PFSK-1 (cell line): ENCODE measurements at regions not wholly inside any gene's neighbourhood (a gene's known extent, or its start where the extent isn't known, plus 50 kb on each side); places are given as distances from the start of the nearest gene placed in this dataset.

Experiments used
- FOXP2 ChIP-seq: optimal IDR thresholded peaks from 2 replicates; pipeline ENCODE3; 2011; ENCODE audit warnings: borderline replicate concordance, control low read depth, inconsistent platforms; ENCODE audit not compliant: insufficient read depth; ENCODE audit errors: extremely low read length, extremely low read depth
- POLR2AphosphoS5 ChIP-seq: IDR thresholded peaks from 2 replicates; pipeline ENCODE4 v1.6.1; 2012; ENCODE audit warnings: low read depth, mild to moderate bottlenecking, control low read depth, low read length, moderate library complexity
- REST ChIP-seq, 2 experiments: IDR thresholded peaks; 2 replicates each; pipeline versions ENCODE4 v1.6.1 to v1.8.0; 2011 to 2012; ENCODE audit warnings: low read depth in 2 of 2, low read length in 2 of 2, control low read depth in 1 of 2, inconsistent platforms in 1 of 2, mild to moderate bottlenecking in 1 of 2, moderate library complexity in 1 of 2; ENCODE audit not compliant: insufficient read depth in 1 of 2
- SIN3A ChIP-seq: IDR thresholded peaks from 2 replicates; pipeline ENCODE4 v1.6.1; 2012; ENCODE audit warnings: mild to moderate bottlenecking, low read length, moderate library complexity, borderline replicate concordance; ENCODE audit not compliant: insufficient read depth
- TAF1 ChIP-seq: IDR thresholded peaks from 2 replicates; pipeline ENCODE4 v1.6.1; 2012; ENCODE audit warnings: low read length, control low read depth, borderline replicate concordance; ENCODE audit not compliant: insufficient read depth

GRCh38 chr2:146540271-146540932, 1304.4 kb upstream of the ACVR2A start:
- TF ChIP-seq SIN3A (no peak), REST (IDR thresholded peaks at IDR 0.05; ENCODE audit: insufficient read depth in 1 of 2, low read depth in 2 of 2, low read length in 2 of 2) (no peak), FOXP2 (no peak), POLR2AphosphoS5 (no peak), TAF1 (no peak)

GRCh38 chr2:146537477-146537876, 1307.4 kb upstream of the ACVR2A start:
- TF ChIP-seq REST (IDR thresholded peaks at IDR 0.05; ENCODE audit: insufficient read depth in 1 of 2, low read depth in 2 of 2, low read length in 2 of 2): no peak
- no peak for TF ChIP-seq SIN3A

- TF ChIP-seq FOXP2: no peak
- no peak for TF ChIP-seq TAF1
- no peak for TF ChIP-seq REST (IDR thresholded peaks at IDR 0.05; ENCODE audit: insufficient read depth in 1 of 2, low read depth in 2 of 2, low read length in 2 of 2)
- TF ChIP-seq POLR2AphosphoS5: no peak
- TF ChIP-seq SIN3A: no peak
Observed at GRCh38 chr2:146532509-146533147, 1312.2 kb upstream of the ACVR2A start.

- TF ChIP-seq POLR2AphosphoS5 (no peak), FOXP2 (no peak), TAF1 (no peak), SIN3A (no peak), REST (IDR thresholded peaks at IDR 0.05; ENCODE audit: insufficient read depth in 1 of 2, low read depth in 2 of 2, low read length in 2 of 2) (no peak)
Observed at GRCh38 chr2:146532009-146532408, 1312.8 kb upstream of the ACVR2A start.

- TF ChIP-seq REST (IDR thresholded peaks at IDR 0.05; ENCODE audit: insufficient read depth in 1 of 2, low read depth in 2 of 2, low read length in 2 of 2): no peak
- no peak for TF ChIP-seq FOXP2
- no peak for TF ChIP-seq SIN3A
- no peak for TF ChIP-seq TAF1
- no peak for TF ChIP-seq POLR2AphosphoS5
Observed at GRCh38 chr2:146530886-146531285, 1313.9 kb upstream of the ACVR2A start.
